Stimulated activated CD8-positive, alpha-beta memory T cell treated with anti-CD3 and anti-CD28 coated beads, Interleukin-4, amount 100 ng/mL, for 48 hours (primary cell): ENCODE measurements at regions not wholly inside any gene's neighbourhood (a gene's known extent, or its start where the extent isn't known, plus 50 kb on each side); places are given as distances from the start of the nearest gene placed in this dataset.
"Not testable (repeated sequence)": the region's sequence is repeated elsewhere in the genome, so short reads cannot be mapped to it uniquely, and the experiment has no call there.

Experiments
- DNase-seq: peaks from one replicate; pipeline ENCODE4 v3.0.0-alpha.2; 2020

DNA sequence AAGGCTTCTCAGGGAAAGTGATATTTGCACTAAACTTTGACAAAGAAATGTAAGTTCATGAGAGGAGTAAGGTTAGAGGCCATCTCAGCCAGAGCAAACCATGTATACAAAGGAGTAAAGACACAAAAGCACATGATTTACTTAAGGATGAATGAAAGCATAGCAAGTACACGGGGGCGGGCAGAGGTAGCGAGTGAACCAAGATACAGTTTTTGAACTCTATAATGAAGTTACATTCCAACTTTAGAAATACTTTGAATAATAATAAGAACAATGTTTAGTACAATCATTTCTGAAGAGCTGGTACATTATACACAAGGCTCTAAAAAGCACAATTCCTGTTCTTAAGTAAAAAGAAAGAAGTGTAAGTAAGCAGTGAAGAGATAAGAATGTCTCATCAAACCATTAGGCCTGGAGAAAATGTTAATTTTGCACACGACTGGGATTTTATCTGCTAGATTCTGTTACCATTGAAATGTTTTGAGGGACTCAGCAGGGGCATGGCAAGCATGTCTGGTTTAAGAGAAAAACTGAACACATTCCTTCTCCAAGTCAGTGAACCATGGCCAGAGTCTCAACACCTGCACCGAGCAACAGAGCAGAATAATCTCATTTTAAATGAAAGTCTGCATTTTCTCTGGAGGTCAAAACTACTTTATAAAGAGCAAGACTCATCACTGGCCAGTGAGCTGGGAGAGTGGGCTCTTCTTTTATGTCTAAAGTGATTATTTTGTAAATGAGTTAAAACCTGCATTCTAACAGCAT is 147.6 kb upstream of the TRPM3 start:
- DNase-seq = no peak

DNA sequence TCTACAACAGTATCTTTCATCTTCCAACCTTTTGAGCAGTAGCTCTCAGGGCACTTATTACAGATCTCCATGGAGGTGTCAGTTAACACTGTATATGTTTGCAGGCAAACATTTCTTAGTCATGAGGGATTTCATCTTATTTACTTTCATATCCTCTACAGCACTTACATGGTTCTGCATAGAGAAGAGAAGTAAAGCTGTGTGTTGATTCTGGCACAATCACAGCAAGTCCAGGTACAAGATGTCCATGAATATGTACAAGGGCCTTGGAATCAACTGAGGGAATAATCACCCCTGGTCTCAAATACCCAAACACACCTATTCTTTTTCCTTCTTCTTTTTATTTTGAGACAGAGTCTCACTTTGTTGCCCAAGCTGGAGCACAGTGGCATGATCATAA is 142.0 kb upstream of the TRPM3 start:
- DNase-seq = no peak

DNA sequence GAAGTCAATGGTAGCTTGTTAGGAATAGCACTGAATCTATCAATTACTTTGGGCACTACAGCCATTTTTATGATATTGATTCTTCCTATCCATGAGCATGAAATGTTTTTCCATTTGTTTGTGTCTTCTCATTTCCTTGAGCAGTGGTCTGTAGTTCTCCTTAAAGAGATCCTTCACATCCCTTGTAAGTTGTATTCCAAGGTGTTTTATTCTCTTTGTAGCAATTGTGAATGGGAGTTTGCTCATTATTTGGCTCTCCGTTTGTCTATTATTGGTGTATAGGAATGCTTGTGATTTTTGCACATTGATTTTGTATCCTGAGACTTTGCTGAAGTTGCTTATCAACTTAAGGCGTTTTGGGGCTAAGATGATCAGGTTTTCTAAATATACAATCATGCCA is 139.0 kb upstream of the TRPM3 start:
- DNase-seq = not testable (repeated sequence)

DNA sequence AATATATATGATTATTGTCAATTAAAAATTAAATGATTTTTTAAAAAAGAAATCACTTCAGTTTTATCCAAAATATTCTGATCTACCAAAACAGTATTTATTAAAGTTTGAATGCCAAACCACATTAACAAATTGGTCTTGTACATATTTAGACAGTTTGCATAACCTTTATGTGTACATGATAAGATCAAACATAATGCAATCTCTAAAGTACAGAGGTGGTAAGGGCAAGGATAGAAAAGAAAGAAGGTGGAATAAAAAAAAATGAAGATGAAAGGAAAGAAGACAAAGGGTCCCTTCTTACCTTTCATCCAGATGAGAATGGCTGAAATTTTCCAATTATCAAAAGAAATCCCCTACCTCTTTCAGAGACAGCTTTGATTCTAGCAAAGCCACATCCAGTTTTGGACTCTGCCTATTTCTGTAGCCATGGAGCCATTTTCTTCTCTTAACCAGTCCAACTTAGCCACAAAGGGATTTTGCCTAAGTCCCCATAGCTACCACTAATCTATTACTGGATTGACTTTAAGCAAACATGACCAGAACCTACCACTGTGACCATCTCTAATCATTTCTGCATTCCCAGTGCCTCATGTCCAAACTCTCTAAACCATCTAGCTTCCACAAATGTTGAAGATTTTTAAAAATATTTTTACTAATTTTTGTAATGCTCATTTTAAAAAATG is 133.3 kb upstream of the TRPM3 start:
- DNase-seq = no peak

DNA sequence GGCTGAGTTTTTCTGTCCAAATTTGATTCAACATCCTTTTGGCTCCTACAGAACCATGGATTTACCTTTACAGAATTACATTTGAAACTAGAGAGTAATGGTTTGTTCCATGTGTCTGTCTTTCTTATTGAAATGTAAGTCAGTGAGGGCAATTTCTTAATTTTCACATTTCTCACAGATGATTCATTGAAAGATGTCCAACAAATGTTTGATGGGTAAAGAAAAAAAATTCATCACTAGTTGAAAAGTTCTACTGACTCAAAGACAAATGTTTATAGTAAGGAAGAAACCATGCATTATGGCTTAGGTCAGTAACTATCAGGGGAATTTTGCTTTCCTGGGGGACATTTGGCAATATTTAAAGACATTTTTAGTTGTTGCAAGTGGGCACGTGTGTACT is 131.6 kb upstream of the TRPM3 start:
- no peak for DNase-seq

DNA sequence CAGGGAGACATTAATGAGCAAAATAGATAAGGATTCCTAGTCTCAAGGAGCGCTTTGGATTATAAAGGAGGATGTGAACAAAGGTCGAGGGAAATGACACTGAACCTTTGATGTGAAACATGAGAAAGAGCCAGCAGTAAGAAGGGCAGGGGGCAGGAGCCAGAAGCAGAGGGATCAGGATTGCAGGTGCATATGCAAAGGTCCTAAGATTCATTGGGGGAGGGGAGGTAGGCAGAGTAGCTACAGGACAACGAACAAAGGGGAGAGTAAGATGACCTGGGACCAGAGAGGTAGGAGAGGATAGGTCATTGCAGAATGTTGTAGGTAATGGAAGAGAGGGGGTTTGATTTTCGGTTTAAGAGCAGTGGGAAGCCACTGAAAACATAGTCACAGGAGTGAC is 129.2 kb upstream of the TRPM3 start:
- no peak for DNase-seq

DNA sequence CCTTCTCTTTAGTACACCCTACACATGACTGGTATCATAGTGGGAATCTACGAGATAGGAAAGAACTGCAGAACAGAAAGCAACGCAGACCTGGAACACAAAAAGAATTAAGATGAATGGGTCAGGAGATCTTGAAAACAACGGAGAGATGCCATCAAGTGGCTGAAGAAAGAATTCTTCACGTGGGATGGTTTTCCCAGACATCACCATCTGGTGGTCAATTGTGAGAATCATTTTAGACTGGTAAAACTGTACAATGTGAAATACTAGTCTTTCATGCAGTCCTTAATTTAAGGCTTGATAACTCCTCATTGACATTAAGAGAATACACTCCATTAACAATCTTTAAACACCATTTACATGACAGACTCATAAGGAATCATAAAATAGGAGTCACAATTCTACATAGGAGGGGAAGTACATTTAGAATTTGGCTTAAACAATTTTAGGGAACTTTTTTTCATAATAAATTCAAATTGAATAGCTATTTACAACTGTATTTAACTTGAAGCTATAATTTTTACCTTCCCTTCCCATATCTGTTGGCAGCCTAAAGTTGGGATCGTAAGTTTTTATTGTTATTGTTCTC is 128.4 kb upstream of the TRPM3 start:
- DNase-seq = no peak

DNA sequence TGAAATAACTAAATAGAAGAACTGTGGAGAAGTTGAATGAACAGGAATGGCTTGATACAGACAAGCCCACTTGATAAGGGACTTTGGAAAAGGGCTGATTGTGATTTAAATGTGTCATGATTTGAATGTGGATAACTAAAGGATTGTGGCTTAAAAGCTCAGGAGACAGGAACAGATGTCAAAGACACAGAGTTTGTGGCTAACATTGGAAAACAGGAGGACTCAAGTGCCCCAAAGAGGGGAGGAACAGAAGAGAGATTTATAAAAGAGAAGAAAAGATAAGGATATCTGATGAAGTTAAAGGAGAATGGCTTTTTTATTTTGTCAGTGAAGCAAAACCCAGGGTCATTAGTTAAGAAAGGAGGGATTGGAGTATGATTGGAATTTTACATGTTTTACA is 124.2 kb upstream of the TRPM3 start:
- DNase-seq = no peak

DNA sequence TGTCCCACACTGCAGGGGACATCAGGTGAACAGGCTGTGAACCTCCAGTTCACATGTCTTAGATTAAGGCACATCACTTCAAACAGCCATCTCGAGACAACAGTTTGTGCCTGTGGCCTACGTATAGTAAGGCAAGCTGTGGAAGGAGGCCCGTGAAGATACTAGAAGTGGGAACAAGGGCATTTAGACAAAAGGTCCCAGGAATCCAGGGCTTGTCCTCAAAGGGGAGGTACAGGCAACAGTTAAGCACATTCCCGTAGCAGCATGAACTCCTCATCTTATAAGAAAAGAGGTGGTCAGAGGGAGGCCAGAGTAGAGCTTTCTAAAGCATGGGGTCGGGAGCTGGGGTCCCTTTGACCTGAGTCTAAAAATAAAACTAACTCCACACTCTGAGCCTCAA is 122.5 kb upstream of the TRPM3 start:
- no peak for DNase-seq

DNA sequence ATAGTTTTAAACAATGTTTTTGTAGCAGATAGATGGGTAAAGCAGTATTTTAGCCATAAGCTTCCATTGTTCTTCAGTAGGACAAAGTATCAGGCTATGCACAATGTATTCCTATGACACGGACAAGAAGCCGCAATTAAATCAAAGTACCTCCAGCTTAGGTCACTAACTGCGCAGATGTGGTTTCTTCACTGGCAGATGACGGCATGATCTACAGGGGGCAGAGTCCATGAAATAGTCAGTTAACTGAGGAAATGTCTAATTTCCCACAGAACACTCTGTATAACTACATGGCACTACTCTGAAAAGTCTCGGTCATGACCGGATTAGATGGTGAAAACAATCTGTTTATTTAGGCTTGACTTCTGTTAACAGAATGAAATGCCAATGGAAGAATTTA is 120.7 kb upstream of the TRPM3 start:
- no peak for DNase-seq

DNA sequence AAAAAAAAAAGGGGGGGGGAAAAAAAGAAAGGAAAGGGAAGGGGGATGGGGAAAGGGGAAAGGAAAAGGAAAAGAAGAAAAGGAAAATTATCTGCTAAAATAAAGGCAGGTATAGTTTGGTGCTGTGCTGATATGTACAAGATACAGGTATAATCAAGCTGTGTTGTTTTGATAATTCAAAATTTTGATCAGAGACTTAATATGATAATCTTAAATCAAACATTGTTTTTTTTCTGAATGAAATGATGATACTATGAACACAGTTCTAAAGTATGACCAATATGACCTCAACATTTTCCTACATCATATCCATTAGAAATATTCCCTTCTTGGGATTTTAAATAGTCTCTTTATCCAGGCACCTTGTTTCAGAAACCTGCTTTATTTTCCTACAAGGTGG is 115.6 kb upstream of the TRPM3 start:
- no peak for DNase-seq

DNA sequence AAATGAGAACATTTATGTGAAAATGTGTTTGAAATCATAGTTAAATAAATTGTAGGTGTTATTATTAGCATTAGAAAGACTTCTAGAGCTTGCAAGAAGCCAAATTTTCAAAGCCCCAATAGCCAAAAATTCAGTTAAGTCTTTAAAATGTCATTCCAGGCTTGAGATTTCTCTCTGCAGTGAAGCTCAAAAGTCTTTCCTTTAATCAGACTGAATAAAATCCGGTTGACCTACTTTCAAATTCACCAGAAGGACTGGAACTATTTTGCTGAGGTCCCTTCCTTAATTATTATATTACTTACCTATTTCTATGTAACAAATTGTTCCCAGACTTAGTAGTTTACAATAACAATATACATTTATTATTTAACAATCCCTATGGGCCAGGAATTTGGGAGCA is 112.2 kb upstream of the TRPM3 start:
- no peak for DNase-seq

DNA sequence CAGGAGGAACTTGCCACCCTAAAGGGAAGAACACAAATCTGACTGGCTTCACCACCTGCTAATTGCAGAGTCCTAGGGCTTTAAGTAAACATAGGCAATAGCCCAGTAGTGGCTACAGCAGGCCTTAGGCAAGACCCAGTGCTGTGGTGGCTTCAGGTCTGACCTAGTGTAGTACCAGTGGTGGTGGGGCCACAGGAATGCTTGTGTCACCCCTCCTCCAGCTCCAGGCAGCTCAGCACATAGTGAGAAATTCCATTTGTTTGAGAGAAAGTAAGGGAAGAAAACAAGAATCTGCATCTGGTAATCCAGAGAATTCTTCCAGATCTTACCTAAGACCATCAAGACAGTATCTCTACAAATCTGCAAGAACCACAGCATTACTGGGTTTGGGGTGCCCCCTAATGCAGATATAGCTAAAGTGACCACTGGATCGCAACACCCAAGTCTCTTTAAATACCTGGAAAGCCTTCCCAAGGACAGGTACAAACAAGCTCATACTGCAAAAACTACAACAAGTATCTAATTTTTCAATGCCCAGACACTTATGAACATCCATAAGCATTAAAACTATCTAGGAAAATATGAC is 102.6 kb upstream of the TRPM3 start:
- DNase-seq = no peak

DNA sequence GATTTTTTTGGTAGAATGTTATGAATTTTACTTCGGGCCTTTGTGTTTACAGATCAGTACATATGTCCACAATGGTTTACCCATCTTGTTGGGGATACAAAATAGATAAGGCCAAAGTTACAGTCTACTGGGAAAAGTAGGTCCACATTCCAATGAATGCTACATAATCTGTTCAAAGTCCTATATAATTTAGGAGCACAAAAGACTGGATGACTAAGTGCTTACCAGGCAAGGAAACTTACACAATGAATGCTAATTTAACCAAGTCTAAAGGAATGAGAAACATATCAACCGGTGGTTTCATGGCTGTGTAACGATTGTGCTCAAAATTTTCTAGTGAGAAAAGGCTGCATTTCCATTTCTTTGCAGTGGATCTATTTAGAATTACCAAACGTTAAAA is 97.4 kb upstream of the TRPM3 start:
- no peak for DNase-seq

DNA sequence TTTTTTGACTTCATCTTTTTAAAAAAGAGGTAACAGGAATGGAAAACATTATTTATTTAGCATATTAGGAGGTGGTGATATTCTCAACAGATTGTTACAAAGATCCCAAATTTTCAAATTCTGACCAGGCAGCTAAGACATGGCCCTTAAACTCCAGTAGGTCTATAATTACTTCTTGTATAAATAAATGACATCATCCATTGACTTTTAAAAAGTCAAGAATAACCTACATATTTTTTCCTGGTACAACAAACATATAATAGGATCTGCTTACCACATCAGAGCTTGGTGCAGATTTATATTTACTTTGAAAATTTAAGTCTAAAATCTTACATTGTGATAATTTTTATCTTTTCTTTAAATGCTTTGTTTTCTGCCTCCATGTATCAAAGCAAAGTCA is 92.2 kb upstream of the TRPM3 start:
- no peak for DNase-seq

DNA sequence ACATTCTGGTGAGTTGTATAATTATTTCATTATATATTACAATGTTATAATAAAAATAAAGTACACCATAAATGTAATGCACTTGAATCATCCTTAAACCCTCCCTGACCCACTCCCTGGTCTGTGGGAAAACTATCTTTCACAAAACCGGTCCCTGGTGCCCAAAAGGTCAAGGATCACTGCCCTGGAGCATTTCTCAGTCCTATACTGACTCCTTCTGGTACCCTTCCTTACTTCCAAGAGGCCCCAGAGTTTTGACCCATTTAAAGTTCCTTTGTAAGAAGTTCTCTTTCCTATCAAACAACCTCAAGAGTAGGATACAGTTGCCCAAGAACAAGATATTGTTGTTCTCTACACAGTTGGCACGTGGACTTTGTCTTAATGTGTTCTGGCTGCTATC is 88.9 kb upstream of the TRPM3 start:
- no peak for DNase-seq

DNA sequence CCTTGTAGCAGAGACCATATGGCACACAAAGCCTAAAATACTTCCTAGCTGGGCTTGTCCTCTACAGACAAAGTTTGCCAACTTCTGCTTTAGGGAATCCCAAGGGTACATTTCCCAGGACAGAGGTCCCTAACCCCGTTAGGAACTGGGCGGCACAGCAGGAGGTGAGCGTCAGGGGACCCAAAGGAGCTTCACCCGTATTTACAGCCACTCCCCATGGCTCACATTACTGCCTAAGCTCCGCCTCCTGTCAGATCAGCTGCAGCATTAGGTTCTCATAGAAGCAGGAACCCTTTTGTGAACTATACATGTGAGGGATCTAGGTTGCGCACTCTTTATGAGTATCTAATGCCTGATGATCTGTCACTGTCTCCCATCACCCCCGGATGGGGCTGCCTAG is 88.5 kb upstream of the TRPM3 start:
- DNase-seq = no peak

DNA sequence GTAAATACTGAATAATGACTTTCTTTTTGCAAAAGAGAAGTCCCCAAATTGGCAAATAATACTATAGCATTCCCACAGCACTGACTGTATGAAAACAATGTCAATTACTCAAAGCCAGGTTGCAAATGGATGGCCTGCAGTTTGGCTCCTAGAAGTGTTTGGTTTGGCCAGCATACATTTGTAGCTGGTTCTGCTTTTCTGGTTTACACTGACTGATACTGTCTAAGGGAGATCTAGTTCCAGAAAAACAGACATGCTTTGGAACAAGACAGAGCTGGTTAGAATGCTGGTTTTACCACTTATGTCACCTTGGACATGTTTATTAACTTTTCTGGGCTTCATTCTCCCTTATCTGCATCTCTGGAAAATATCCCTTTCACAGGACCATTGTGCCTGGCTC is 81.5 kb upstream of the TRPM3 start:
- no peak for DNase-seq

DNA sequence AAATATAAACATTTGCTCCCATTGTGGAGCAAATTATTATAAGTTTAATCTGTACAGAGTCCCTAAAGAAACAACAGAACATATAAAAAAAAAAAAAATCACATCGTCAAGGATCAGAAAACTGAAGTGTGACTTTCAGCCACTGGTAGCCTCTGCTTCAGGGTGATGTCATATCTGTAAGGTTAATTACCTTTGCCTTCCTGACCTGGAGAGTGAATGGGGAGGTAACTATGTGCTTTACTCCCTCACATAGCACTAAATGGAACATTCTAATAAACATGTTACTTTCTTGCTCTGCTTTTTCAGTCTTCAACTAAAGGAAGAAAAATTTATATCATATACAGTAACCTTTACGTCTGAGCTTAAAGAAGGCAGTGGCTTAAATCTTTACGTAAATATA is 70.3 kb upstream of the TRPM3 start:
- DNase-seq = no peak

DNA sequence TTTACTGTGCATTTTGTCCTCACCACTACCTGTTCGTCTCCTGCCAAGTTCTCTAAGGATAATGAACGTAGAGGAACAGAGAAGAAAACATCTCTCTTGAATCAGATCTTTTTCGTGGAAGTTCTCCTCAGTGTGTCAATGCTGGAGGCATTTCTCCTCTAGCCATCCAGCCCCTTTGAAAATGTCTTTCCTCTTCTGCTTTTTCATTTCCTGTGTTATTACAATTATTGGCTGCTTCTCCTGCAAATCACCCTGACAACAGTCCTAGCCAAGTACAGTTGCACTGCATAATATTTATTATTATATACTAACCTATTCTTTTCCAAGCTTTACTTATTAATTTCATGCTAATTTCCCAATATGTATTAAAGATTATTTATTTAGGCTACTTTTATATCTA is 61.8 kb upstream of the TRPM3 start:
- no peak for DNase-seq

DNA sequence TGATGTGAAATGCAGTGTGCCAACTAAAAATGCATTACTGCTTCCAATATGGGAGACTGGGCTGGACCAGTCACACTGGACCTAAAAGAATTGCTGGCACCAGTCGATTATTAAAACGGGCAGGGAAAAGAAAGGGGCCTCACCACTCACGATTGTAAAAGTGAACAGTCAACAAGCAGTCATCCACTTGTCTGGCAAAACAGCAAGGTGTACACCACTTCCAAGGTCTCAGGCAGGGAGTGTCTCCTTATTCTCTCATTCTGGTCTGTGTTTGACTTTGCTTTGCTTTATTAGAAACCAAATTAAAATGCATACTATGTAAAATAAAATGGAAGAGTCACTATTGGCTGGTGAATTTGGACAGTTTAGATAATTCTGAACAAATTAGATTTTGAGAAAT is 57.8 kb upstream of the TRPM3 start:
- DNase-seq = no peak

DNA sequence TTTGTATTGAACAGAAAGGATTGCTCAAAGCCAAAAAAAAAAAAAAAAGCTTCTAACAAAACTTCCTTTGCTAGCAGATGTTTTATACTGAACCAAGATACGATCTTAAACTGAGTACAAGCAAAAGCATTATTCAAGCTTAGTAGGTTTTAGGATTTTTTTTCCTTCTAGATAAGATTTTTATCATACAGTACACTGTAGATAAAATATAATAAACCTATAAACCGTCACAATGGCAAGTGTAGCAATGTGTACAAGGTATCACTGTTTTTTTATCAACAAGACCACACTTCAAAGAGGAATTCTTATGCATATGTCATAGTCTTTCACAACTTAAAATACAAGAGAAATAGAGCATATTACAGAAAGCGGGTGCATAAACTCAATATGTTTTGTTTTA is 56.5 kb upstream of the TRPM3 start:
- DNase-seq = no peak

DNA sequence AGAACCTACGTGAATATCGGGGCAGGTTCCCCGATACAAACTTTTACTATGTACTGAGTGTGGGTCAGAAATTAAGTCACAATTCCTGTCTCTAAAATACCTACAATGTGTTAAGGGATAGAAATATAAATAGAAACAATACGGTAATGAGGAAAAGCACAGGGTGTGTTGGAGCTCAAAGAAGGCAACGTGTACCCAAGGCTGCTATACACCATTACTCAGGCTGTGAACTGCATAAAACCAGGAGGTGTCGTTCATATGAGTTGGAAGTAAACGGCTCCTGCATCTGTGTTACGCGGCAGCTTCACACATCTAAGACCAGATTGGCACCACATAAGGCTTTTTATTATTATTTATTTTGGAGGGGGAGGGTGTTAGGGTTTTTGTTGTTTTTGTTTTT is 50.1 kb upstream of the TRPM3 start:
- DNase-seq = no peak
